Stimulated activated naive CD4-positive, alpha-beta T cell treated with Interleukin-2 at 50 U/mL for 16 hours (primary cell): ENCODE measurements at regions not wholly inside any gene's neighbourhood (a gene's known extent, or its start where the extent isn't known, plus 50 kb on each side); places are given as distances from the start of the nearest gene placed in this dataset.
"Not testable (repeated sequence)": the region's sequence is repeated elsewhere in the genome, so short reads cannot be mapped to it uniquely, and the experiment has no call there.

Source experiments
- DNase-seq: peaks from one replicate; lab custom pipeline; 2025; lab: John Stamatoyannopoulos, UW

GRCh38 chr6:130557481-130558112 lies 191.8 kb downstream of the TMEM200A start:
- no peak for DNase-seq

- no peak for DNase-seq
These were observed 192.3 kb downstream of the TMEM200A start for GRCh38 chr6:130558131-130558530.

- DNase-seq, result no peak
These were observed 193.3 kb downstream of the TMEM200A start for GRCh38 chr6:130559166-130559565.

DNA sequence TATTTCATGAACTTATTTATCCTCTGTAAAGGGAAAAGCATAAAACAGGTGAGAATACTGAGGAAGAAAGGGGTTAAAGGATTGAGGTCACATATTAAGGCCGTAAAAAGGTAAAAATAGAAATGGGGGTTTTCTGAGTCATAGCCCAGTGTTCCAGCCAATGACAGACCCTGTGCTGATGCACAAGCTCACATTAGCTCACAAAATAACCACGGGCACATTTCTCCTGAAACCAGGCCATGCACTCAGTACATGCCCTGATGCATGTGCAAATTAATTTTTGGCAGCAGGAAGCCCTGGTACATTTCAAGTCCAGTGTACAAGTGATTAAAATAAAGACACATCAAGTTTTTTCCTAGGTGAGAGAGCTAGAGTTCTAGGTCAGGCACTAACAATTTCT lies 194.4 kb downstream of the TMEM200A start:
- no peak for DNase-seq

DNA sequence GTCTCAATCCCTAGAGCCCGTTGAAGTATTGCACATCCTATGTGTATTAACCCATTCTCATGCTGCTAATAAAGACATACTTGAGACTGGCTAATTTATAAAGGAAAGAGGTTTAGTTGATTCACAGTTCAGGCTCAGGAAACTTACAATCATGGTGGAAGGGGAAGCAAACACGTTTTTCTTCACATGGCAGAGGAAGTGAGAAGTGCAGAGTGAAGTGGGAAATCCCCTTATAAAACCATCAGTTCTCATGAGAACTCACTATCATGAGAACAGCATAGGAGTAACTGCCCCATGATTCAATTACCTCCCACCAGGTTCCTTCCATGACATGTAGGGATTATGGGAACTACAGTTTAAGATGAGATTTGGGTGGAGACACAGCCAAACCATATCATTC lies 195.3 kb downstream of the TMEM200A start:
- DNase-seq, result not testable (repeated sequence)

GRCh38 chr6:130565696-130566095 lies 199.9 kb downstream of the TMEM200A start:
- no peak for DNase-seq

DNA sequence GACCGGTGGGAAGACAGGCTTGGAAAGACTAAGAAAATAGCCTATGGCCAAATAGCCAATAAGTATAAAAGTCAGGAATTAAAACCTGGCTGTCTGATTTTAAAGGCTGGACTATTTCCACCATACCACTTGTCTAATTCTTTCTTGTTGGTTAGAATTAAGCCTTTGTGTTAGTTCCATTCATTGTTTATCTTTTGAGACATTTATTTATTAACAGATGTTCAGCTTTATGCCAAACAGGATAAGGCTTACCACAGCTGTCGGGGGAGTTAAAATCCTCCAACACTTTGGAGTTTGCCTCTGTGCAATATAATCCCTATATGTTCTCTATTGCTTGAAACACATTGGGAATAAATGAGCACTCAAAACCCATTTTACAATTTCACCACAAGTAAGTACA lies 208.3 kb downstream of the TMEM200A start:
- DNase-seq, result no peak

DNA sequence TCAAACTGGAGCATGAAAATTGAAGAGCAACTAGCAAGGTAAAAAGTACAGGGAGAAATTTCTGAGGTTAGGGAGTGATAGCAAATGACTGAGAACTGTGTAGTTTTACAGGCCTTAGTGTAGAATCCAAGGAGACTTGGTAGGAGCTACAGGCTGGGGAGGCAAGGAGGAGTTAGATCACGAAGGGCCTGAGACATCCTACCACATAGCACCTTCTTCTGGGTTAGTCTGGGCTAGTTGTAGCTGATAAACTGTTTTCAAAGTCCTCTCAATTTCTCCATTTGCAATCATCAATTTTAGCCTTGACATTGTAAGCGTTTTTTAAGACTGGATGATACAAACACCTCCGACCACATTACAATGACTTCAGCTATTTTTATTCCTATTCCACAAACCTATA lies 209.7 kb downstream of the TMEM200A start:
- no peak for DNase-seq

- peak; percentile 9 for DNase-seq
These were observed 210.2 kb downstream of the TMEM200A start for GRCh38 chr6:130575971-130576370.

DNA sequence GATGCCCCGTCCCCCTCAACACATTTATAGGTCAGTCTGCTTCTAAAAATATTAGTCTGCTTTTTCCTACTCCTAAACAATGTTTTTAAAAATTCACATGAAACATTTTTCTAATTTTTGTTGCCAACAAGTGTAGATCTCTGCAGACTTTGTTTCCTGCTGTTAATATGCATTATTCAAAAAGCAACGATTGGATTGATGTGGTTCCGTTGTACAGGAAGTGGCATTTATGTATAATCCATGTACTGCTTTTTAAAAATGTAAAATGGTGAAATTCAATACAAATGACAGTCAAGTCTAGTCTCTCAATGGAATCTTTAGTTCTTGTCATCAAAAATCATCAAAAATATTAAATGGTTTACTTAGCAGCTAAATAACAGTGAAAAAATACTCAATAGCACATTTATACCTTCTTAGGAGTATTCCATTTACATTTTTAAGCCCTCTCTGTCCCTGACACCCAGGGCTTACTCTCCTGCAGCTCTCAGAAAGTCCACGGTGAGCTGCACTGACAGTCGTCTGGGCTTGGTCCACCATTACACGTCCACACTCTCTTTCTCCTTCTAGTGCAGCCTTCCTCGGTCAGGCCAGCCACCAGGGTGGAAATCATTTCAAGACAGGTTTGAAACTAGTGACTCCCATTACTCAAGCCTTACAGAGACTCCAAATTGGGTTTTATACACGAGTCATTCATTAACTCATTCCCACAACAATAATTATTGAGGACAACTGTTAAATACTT lies 211.5 kb downstream of the TMEM200A start:
- no peak for DNase-seq

GRCh38 chr6:130578713-130579112 lies 212.9 kb downstream of the TMEM200A start:
- DNase-seq, result no peak

DNA sequence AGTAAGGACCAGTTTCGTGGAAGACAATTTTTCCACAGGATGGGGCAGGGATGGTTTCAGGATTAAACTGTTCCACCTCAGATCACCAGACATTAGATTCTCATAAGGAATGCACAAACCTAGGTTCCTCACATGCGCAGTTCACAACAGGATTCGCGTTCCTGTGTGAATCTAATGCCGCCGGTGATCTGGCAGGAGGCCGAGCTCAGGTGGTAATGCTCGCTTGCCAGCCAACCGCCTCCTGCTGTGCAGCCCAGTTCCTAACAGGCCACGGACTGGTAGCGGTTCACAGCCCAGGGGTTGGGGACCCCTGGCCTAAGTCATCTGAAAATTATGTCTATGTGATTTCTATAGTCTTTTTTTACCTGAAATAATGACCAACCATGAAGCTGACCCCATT lies 217.5 kb downstream of the TMEM200A start:
- DNase-seq, result no peak

GRCh38 chr6:130585587-130585986 lies 219.8 kb downstream of the TMEM200A start:
- no peak for DNase-seq

DNA sequence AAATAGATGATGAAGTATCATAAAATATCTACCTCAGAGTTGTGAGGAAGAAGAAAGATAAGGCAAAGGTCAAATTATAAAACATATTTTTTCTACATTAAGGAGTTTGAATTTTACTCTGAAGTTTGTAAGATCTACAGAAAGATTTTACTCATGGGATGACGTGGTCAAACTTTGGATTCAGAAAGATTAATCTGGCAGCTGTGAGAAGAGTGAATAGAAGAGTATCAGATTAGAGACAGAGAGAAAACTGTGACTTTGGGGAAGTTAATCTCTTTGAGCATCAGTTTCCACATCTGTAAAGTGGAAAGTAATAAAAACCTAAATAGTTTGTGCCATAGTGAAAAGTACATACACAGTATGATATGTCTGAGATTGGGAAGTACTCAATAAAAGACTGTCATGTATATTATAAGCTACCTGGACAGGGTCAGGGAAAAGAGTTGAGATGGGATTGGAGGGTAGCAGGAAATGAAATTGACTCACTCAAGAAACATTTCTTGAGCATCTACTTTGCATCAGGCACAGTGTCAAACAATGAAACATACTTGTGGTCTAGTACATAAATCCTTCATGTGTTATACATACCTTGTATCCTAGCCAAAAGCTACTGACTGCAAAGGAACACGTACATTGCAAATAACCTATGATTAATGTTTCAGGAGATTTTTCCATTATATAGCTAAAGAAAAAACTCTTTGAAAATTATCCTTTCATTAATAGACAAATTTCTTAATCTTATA lies 222.1 kb downstream of the TMEM200A start:
- DNase-seq, result no peak

- no peak for DNase-seq
These were observed 227.4 kb downstream of the TMEM200A start for GRCh38 chr6:130593200-130593599.

DNA sequence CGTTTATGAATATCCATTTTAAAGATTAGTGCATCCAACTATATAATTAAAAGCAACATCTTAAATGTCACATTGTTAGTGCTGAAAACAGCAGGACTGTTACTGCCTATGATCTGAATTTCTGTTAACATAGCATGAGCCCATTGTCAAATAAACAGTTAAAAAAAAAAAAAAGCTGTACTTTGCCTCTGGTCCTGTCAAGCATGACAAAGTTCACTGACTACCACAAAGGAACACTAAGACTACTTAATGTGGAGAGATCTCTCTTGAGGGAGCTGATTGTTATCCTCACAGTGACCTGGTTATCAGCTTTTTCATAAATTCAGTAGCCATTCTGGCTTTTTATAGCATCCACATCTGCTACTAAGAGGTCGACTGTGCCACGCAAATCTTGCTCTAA lies 228.1 kb downstream of the TMEM200A start:
- DNase-seq, result no peak

DNA sequence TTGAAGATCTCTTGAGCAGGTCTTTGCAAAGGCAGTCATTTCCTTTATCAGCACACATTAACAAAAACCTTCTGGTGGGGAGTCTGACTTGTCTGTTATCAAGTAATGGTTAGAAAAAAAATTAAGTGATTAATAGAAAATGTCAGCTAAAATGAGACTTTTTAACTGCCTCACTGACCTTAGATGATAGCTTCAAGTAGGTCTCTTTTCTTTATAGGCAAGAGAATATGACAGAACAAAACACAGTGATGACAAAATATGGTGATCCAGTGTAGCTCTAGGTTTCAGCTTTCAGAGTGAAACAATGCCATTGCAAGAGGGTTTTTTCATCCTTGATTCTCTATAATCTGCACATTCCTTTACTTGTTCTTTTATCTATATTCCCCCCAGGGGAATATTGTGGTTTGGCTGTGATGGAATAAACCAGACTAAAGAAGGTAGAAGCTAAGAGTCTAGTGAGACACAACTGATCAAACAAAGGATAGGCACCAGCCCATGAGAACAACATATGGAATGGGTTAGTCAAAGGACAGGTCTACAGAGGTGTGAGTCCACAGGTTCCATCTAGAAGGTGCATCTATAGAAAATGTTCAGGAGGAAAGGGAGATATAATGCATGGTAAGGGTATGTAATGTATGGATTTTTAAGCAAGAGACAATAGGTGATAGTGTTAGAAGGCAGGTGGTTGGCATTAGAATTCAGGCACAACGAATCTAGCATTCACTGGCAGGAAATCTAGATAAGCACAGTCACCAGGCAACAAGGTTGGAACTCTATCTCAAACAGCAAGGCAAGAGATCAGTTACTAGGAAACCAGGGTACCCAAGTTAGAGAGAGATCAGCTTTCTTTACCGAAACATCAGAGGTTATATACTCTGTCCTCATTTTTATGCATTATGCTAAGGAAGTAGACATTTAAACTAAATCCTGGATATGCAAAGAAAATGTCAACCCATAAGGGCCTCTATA lies 228.9 kb upstream of the SMLR1 start:
- DNase-seq, result no peak

DNA sequence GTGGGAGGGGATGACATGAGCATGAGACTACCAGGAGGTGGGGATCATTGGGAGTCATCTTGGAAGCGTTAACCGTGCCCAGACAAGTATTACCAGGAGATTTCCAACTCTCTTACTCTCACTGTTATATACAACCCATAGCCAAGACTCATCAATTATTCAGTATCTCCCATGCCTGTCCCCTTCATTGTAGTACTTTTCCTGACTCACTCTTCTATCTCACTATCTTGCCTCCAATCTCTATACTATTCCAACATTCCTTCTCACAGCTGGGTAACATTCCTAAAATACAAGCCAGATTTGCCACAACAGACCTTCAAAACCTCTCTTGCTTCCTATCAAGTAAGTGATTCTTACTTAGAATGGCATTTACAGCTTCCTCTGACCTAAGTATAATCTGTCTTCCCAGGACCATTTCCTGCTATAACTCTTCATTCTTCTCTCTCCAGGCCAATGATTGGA lies 226.3 kb upstream of the SMLR1 start:
- DNase-seq, result no peak

DNA sequence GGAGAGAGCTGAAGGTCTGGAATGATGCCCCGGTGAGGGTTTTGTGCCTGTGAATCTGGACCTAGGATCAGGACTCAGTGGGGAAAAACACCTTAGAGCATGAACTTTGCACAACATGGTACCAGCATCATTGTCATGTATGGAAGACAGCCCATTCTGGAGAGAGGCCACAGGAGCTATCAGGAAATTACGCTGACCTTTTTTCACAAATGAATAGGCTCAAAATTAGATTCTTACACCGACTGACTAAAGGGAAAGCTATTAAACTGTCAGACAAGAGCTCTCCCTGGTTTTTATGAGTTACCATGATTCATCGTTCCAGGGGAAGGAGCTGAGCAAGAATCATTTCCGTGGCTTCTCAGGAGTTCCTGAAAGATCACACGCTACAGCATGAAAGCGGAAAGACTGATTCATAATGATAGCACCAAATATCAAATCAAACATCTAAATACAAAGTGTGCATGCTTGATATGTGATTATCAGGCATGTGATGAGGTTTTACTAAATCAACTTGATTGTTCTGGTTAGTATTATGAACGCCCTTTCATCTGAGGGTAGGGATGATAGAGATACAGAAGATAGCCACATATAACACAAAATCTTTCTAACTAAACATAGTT lies 224.9 kb upstream of the SMLR1 start:
- DNase-seq, result no peak

DNA sequence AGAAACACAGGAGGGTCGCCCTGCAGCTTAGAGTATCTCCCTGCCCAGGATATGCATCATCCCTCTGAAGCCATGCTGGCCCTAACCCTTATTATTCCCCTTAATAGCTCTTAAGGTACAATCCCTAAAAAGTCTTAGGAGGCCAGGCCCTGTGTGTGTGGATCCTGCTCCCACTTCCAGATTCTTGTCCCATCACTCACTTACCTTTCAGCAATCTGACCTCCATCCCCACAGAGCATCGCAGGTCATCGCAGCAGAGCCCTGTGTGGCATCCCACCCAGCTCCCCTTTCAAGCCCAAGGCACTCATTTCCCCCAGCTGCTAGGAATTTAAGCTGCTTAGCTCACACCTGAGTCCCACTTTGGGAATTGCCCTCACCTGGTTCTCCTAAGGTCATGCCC lies 223.8 kb upstream of the SMLR1 start:
- no peak for DNase-seq

- no peak for DNase-seq
These were observed 222.3 kb upstream of the SMLR1 start for GRCh38 chr6:130604841-130605399.
